Endothelial cell (in vitro differentiated cells): ENCODE measurements at regions not wholly inside any gene's neighbourhood (a gene's known extent, or its start where the extent isn't known, plus 50 kb on each side); places are given as distances from the start of the nearest gene placed in this dataset.

Source experiments
- DNase-seq: peaks from one replicate; pipeline ENCODE4 v3.0.0; 2021; ENCODE audit warnings: low spot score
- H3K27ac Mint-ChIP-seq: one replicate; pipeline ENCODE4 v1.8.0; 2021; ENCODE audit warnings: mixed read lengths, inconsistent platforms; ENCODE audit not compliant: unreplicated experiment
- H3K27me3 Mint-ChIP-seq: one replicate; pipeline ENCODE4 v1.8.0; 2021; ENCODE audit warnings: mild to moderate bottlenecking, moderate library complexity, mixed read lengths, inconsistent platforms; ENCODE audit not compliant: unreplicated experiment
- H3K36me3 Mint-ChIP-seq: one replicate; pipeline ENCODE4 v1.8.0; 2021; ENCODE audit warnings: mild to moderate bottlenecking, low read depth, mixed read lengths, inconsistent platforms; ENCODE audit not compliant: unreplicated experiment
- H3K4me1 Mint-ChIP-seq: one replicate; pipeline ENCODE4 v1.8.0; 2021; ENCODE audit warnings: mild to moderate bottlenecking, mixed read lengths, inconsistent platforms; ENCODE audit not compliant: unreplicated experiment
- H3K4me3 Mint-ChIP-seq: one replicate; pipeline ENCODE4 v1.8.0; 2021; ENCODE audit warnings: mild to moderate bottlenecking, mixed read lengths, inconsistent platforms; ENCODE audit not compliant: unreplicated experiment
- H3K9me3 Mint-ChIP-seq: one replicate; pipeline ENCODE4 v1.8.0; 2021; ENCODE audit warnings: mixed read lengths, inconsistent platforms; ENCODE audit not compliant: unreplicated experiment
- CTCF ChIP-seq: fragments of 200-600 bp; sonication (generic); IDR thresholded peaks from one replicate; pipeline ENCODE4 v1.5.0; 2021; ENCODE audit warnings: antibody characterized with exemption; ENCODE audit not compliant: unreplicated experiment

- no peak for TF ChIP-seq CTCF
- Mint-ChIP-seq H3K36me3 (no peaks in the 10 kb centered on the region), H3K9me3 (no peaks in the 10 kb centered on the region), H3K27ac (no peak overlapping the region), H3K4me3 (no peak overlapping the region), H3K4me1 (no peaks in the 10 kb centered on the region), H3K27me3 (peaks cover 4% of the 10 kb centered on the region)
- DNase-seq, result no peak
Measured at GRCh38 chr7:46975493-46975892, 606.4 kb downstream of the TNS3 start.

- no peaks in the 10 kb centered on the region for H3K4me1 Mint-ChIP-seq
- no peak overlapping the region for H3K27ac Mint-ChIP-seq
- H3K4me3 Mint-ChIP-seq, result no peak overlapping the region
- TF ChIP-seq CTCF, result no peak
- no peaks in the 10 kb centered on the region for H3K36me3 Mint-ChIP-seq
- no peaks in the 10 kb centered on the region for H3K27me3 Mint-ChIP-seq
- H3K9me3 Mint-ChIP-seq, result no peaks in the 10 kb centered on the region
- DNase-seq, result no peak
Measured at GRCh38 chr7:46972205-46972604, 609.7 kb downstream of the TNS3 start.

DNA sequence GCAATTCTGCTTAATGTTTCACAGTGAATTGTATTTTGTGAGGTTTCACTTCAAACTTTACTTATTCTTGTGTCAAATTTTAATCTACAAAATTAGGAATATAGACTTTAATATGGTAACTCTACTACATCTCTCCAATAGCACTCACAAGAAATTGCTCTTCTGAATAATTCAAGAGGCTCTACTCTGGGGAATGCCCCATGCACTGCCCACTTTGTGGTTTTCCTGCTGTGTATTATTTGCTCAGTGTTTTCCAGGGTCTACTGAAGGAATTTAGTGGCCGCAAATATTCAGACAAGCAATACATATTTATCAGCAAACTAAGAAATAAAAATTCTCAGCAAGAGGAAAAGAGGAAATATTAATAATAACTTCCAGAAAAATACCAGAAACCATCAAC, 611.4 kb downstream of the TNS3 start:
- no peak for DNase-seq
- H3K9me3 Mint-ChIP-seq, result no peaks in the 10 kb centered on the region
- TF ChIP-seq CTCF, result no peak
- no peaks in the 10 kb centered on the region for H3K27me3 Mint-ChIP-seq
- no peaks in the 10 kb centered on the region for H3K36me3 Mint-ChIP-seq
- no peak overlapping the region for H3K4me3 Mint-ChIP-seq
- H3K4me1 Mint-ChIP-seq, result no peaks in the 10 kb centered on the region
- no peak overlapping the region for H3K27ac Mint-ChIP-seq

GRCh38 chr7:46970131-46970430, 611.8 kb downstream of the TNS3 start:
- no peaks in the 10 kb centered on the region for H3K27me3 Mint-ChIP-seq
- no peaks in the 10 kb centered on the region for H3K9me3 Mint-ChIP-seq
- no peaks in the 10 kb centered on the region for H3K4me1 Mint-ChIP-seq
- H3K36me3 Mint-ChIP-seq, result no peaks in the 10 kb centered on the region
- no peak overlapping the region for H3K27ac Mint-ChIP-seq
- no peak for DNase-seq
- H3K4me3 Mint-ChIP-seq, result no peak overlapping the region
- TF ChIP-seq CTCF, result no peak

- Mint-ChIP-seq H3K4me1 (no peaks in the 10 kb centered on the region), H3K36me3 (no peaks in the 10 kb centered on the region), H3K27ac (no peak overlapping the region), H3K4me3 (no peak overlapping the region), H3K9me3 (no peaks in the 10 kb centered on the region), H3K27me3 (no peaks in the 10 kb centered on the region)
- no peak for TF ChIP-seq CTCF
- no peak for DNase-seq
Measured at GRCh38 chr7:46969303-46970130, 612.4 kb downstream of the TNS3 start.
